BE2C (cell line): ENCODE measurements at regions not wholly inside any gene's neighbourhood (a gene's known extent, or its start where the extent isn't known, plus 50 kb on each side); places are given as distances from the start of the nearest gene placed in this dataset.

Source experiments
- DNase-seq: peaks from one replicate; pipeline ENCODE4 v3.0.0-alpha.2; 2020
- H3K27me3 ChIP-seq: fragments of 250-450 bp; sonication (Bioruptor Pico); 2 replicates; pipeline ENCODE4 v1.5.1; 2020; ENCODE audit warnings: mild to moderate bottlenecking
- H3K36me3 ChIP-seq: fragments of 250-450 bp; sonication (Bioruptor Pico); 2 replicates; pipeline ENCODE4 v1.5.1; 2020; ENCODE audit warnings: mild to moderate bottlenecking
- H3K4me1 ChIP-seq: fragments of 250-450 bp; sonication (Bioruptor Pico); 2 replicates; pipeline ENCODE4 v1.5.1; 2020
- H3K4me3 ChIP-seq: 2 replicates; pipeline ENCODE4 v1.5.1; 2011; ENCODE audit warnings: low read depth, low read length
- H3K9me3 ChIP-seq: fragments of 250-450 bp; sonication (Bioruptor Pico); 2 replicates; pipeline ENCODE4 v1.5.1; 2020
- CTCF ChIP-seq: IDR thresholded peaks from 2 replicates; pipeline ENCODE4 v1.5.1; 2012; ENCODE audit warnings: mild to moderate bottlenecking, low read depth, low read length

- Histone ChIP-seq H3K27me3 (no peaks in the 10 kb centered on the region), H3K36me3 (no peaks in the 10 kb centered on the region), H3K4me1 (peaks cover 8% of the 10 kb centered on the region; the same call in 1 of the 2 replicates), H3K9me3 (no peaks in the 10 kb centered on the region), H3K4me3 (no peak overlapping the region)
- TF ChIP-seq CTCF = no peak
- no peak for DNase-seq
Measured at GRCh38 chr2:216320852-216321251, 51.4 kb downstream of the MARCHF4 start.

- TF ChIP-seq CTCF = no peak
- Histone ChIP-seq H3K9me3 (no peaks in the 10 kb centered on the region), H3K27me3 (no peaks in the 10 kb centered on the region), H3K36me3 (no peaks in the 10 kb centered on the region), H3K4me3 (no peak overlapping the region), H3K4me1 (peaks cover 9% of the 10 kb centered on the region; the same call in 1 of the 2 replicates)
- DNase-seq = no peak
Measured at GRCh38 chr2:216319771-216320170, 52.5 kb downstream of the MARCHF4 start.

GRCh38 chr2:216318521-216318874 lies 53.8 kb downstream of the MARCHF4 start:
- TF ChIP-seq CTCF = no peak
- no peak for DNase-seq
- Histone ChIP-seq H3K36me3 (no peaks in the 10 kb centered on the region), H3K27me3 (no peaks in the 10 kb centered on the region), H3K9me3 (no peaks in the 10 kb centered on the region), H3K4me3 (no peak overlapping the region), H3K4me1 (peaks cover 13% of the 10 kb centered on the region)

GRCh38 chr2:216317831-216318520 lies 54.3 kb downstream of the MARCHF4 start:
- peaks cover 16% of the 10 kb centered on the region for H3K4me1 ChIP-seq
- TF ChIP-seq CTCF = no peak
- DNase-seq = no peak
- H3K4me3 ChIP-seq = no peak overlapping the region
- no peaks in the 10 kb centered on the region for H3K36me3 ChIP-seq
- H3K27me3 ChIP-seq = no peaks in the 10 kb centered on the region
- no peaks in the 10 kb centered on the region for H3K9me3 ChIP-seq

GRCh38 chr2:216316743-216317142 lies 55.5 kb downstream of the MARCHF4 start:
- Histone ChIP-seq H3K4me3 (no peak overlapping the region), H3K4me1 (peaks cover 16% of the 10 kb centered on the region), H3K27me3 (no peaks in the 10 kb centered on the region), H3K9me3 (no peaks in the 10 kb centered on the region), H3K36me3 (no peaks in the 10 kb centered on the region)
- DNase-seq = no peak
- TF ChIP-seq CTCF = no peak

- H3K4me1 ChIP-seq = peaks cover 16% of the 10 kb centered on the region
- H3K36me3 ChIP-seq = no peaks in the 10 kb centered on the region
- no peak for TF ChIP-seq CTCF
- H3K4me3 ChIP-seq = peak overlapping the region; percentile 44
- peak; percentile 62 for DNase-seq
- no peaks in the 10 kb centered on the region for H3K9me3 ChIP-seq
- no peaks in the 10 kb centered on the region for H3K27me3 ChIP-seq
Measured at GRCh38 chr2:216315802-216316603, 56.3 kb downstream of the MARCHF4 start.
